Naive thymus-derived CD4-positive, alpha-beta T cell (primary cell): ENCODE measurements at regions not wholly inside any gene's neighbourhood (a gene's known extent, or its start where the extent isn't known, plus 50 kb on each side); places are given as distances from the start of the nearest gene placed in this dataset.

Source experiments
- ATAC-seq: fragments of 150-1000 bp; cut with Tn5 transposase; 2 replicates; pipeline ENCODE4 v1.10.0; 2021; ENCODE audit warnings: mild to moderate bottlenecking, moderate library complexity
- CTCF ChIA-PET: fragments of 350-600 bp; sonication (Branson Sonifier 250); formaldehyde crosslinking; loops from one replicate; lab custom pipeline; 2021; ENCODE audit warnings: antibody characterized with exemption; lab: Charles Lee
- POLR2A ChIA-PET: fragments of 350-600 bp; sonication (Branson Sonifier 250); formaldehyde crosslinking; loops from one replicate; lab custom pipeline; 2021; ENCODE audit warnings: antibody characterized with exemption, inconsistent platforms; lab: Charles Lee
- DNase-seq, 9 donors: peaks; one replicate each; pipeline versions ENCODE4 v3.0.0 to v3.0.0-alpha.2; 2020 to 2022; ENCODE audit warnings: mixed read lengths in 1 of 9
- H3K27ac ChIP-seq: one replicate; pipeline ENCODE4 v1.7.0; 2013; ENCODE audit warnings: mild to moderate bottlenecking, low read depth, low read length, moderate library complexity
- H3K27me3 ChIP-seq, 2 donors: one replicate each; pipeline ENCODE4 v1.7.0; 2013; ENCODE audit warnings: low read length in 2 of 2, mild to moderate bottlenecking in 2 of 2, moderate library complexity in 2 of 2; ENCODE audit not compliant: control insufficient read depth in 2 of 2, insufficient read depth in 2 of 2
- H3K36me3 ChIP-seq, 3 experiments: 1 replicate in 2 of 3; 2 replicates in 1 of 3; pipeline ENCODE4 v1.7.0; 2013; ENCODE audit warnings: low read length in 3 of 3, mild to moderate bottlenecking in 3 of 3, moderate library complexity in 1 of 3; ENCODE audit not compliant: insufficient read depth in 3 of 3, control insufficient read depth in 2 of 3
- H3K4me1 ChIP-seq, 2 donors: one replicate each; pipeline ENCODE4 v1.7.0; 2013; ENCODE audit warnings: low read length in 2 of 2, mild to moderate bottlenecking in 2 of 2, moderate library complexity in 1 of 2; ENCODE audit not compliant: control insufficient read depth in 2 of 2, insufficient read depth in 2 of 2
- H3K4me3 ChIP-seq: 2 replicates; pipeline ENCODE4 v1.7.0; 2013; ENCODE audit warnings: mild to moderate bottlenecking, low read length
- H3K9me3 ChIP-seq, 3 experiments: 1 replicate in 2 of 3; 2 replicates in 1 of 3; pipeline ENCODE4 v1.7.0; 2013; ENCODE audit warnings: low read length in 3 of 3; ENCODE audit not compliant: control insufficient read depth in 2 of 3
- H3K27ac Mint-ChIP-seq, 9 donors: one replicate each; pipeline ENCODE4 v1.8.0; 2020 to 2022; ENCODE audit warnings: mixed read lengths in 9 of 9, mild to moderate bottlenecking in 8 of 9, moderate library complexity in 5 of 9, inconsistent platforms in 2 of 9
- H3K27me3 Mint-ChIP-seq, 5 donors: one replicate each; pipeline ENCODE4 v1.8.0; 2021 to 2022; ENCODE audit warnings: mixed read lengths in 5 of 5, mild to moderate bottlenecking in 1 of 5
- H3K36me3 Mint-ChIP-seq, 5 donors: one replicate each; pipeline ENCODE4 v1.8.0; 2020 to 2022; ENCODE audit warnings: mixed read lengths in 5 of 5, mild to moderate bottlenecking in 3 of 5, inconsistent platforms in 1 of 5
- H3K4me1 Mint-ChIP-seq, 7 donors: one replicate each; pipeline ENCODE4 v1.8.0; 2020 to 2022; ENCODE audit warnings: mixed read lengths in 7 of 7, mild to moderate bottlenecking in 3 of 7, inconsistent platforms in 1 of 7
- H3K4me3 Mint-ChIP-seq, 10 donors: one replicate each; pipeline ENCODE4 v1.8.0; 2020 to 2022; ENCODE audit warnings: mild to moderate bottlenecking in 10 of 10, mixed read lengths in 10 of 10, moderate library complexity in 6 of 10, inconsistent platforms in 2 of 10
- H3K9me3 Mint-ChIP-seq, 11 donors: one replicate each; pipeline ENCODE4 v1.8.0; 2020 to 2022; ENCODE audit warnings: mixed read lengths in 11 of 11, mild to moderate bottlenecking in 4 of 11, inconsistent platforms in 1 of 11, moderate library complexity in 1 of 11
- intact Hi-C, 2 donors: fragments of 100-400 bp; cut with micrococcal nuclease; formaldehyde crosslinking; loops; one replicate each; pipeline ENCODE4 v1.15.1; 2023

DNA sequence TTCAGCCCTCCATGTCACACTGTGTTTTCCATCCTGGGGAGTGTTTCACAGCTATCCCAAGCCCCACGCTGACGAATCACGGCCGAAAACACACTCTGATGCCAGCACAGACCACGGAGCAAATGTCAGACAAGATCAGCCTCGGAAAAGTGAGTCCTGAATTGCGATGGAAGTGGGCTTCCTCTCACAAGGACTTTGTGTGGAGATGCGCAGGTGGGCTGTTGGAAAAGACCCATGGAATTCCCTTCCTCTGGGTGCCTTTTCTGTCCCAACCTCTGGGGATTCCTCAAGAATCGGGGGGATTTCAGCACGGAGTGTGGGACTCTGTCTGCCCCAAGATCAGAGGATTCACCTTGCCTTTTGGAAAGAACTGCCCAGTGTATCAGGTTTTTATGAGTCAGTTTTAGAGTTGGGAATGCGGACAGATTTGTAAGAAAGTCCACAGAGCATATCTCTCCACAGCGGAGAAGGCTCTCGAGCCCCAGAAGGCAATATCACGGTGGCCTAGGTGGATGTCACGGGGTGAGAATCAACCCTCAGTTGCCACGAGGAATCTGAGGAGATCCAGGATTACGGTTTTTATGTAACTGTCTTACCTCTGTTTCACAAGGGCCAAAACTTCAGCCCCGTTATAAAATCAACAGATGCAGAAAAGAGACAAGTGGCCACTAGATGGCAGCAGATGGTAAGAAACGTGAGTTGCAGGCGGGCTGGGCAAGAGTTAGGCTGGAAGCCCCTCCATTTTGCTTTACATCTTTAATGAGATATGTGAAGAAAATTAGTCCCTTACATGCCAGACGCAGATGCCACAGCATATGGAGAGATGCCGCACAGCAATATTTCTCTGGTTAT lies 201.9 kb downstream of the DAD1 start:
- ATAC-seq (peak; percentile 33), DNase-seq (peak in 1 of 9 donors; percentile 33)
- ChIA-PET CTCF (no interaction called here), POLR2A (no interaction called here)
- intact Hi-C loops = loop anchor here in 1 of 2 donors (10.0 kb wide), 1 partner anchor 72 kb away; no protein-coding TSS in a partner anchor
- Mint-ChIP-seq H3K9me3 (no peaks in the 10 kb centered on the region), H3K4me3 (no peak overlapping the region), H3K4me1 (peaks cover 0 to 5% (median 0%) of the 10 kb centered on the region in 7 donors), H3K36me3 (no peaks in the 10 kb centered on the region), H3K27ac (no peak overlapping the region), H3K27me3 (no peaks in the 10 kb centered on the region)
- Histone ChIP-seq H3K9me3 (no peaks in the 10 kb centered on the region), H3K27me3 (no peaks in the 10 kb centered on the region), H3K27ac (no peak overlapping the region), H3K36me3 (no peaks in the 10 kb centered on the region), H3K4me1 (no peaks in the 10 kb centered on the region), H3K4me3 (no peak overlapping the region)

DNA sequence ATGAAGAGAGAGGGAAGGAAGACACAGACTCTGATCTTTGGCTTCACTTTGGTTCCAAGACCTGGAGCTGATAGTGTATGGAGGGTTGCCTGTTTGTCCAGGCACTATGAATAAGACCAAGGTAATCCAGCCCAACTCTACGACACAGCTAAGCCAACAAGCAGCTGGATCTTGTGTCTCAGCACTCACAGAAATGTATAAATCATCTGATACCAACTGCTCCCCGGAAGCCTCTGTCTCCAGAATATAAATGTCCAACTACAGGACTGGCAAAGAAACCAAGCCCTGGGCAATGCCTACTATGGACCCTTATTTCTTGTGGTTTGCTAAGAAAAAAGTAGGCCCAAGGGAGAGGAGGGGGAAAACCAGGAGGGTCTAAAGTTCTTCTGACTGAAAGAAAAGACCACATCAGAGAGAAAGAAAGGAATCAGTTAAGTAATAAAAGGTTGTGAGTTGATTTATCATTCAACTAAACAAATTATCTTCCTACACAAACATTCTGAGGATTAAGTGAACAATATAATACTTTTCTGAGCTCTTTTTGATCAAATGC lies 204.0 kb downstream of the DAD1 start:
- H3K27ac Mint-ChIP-seq = peak overlapping the region in 1 of 9 donors; percentile 63
- H3K4me1 ChIP-seq = no peaks in the 10 kb centered on the region
- no peaks in the 10 kb centered on the region for H3K36me3 ChIP-seq
- no peak for DNase-seq
- no peak overlapping the region for H3K4me3 Mint-ChIP-seq
- ChIA-PET CTCF (no interaction called here), POLR2A (no interaction called here)
- H3K27me3 ChIP-seq = no peaks in the 10 kb centered on the region
- ATAC-seq = no peak
- H3K9me3 Mint-ChIP-seq = no peaks in the 10 kb centered on the region
- no peak overlapping the region for H3K4me3 ChIP-seq
- H3K27me3 Mint-ChIP-seq = no peaks in the 10 kb centered on the region
- H3K9me3 ChIP-seq = no peaks in the 10 kb centered on the region
- no peak overlapping the region for H3K27ac ChIP-seq
- peaks cover 0 to 1% (median 0%) of the 10 kb centered on the region in 7 donors for H3K4me1 Mint-ChIP-seq
- no peaks in the 10 kb centered on the region for H3K36me3 Mint-ChIP-seq
- intact Hi-C loops = loop anchor here in 1 of 2 donors (10.0 kb wide), 1 partner anchor 70 kb away; no protein-coding TSS in a partner anchor

DNA sequence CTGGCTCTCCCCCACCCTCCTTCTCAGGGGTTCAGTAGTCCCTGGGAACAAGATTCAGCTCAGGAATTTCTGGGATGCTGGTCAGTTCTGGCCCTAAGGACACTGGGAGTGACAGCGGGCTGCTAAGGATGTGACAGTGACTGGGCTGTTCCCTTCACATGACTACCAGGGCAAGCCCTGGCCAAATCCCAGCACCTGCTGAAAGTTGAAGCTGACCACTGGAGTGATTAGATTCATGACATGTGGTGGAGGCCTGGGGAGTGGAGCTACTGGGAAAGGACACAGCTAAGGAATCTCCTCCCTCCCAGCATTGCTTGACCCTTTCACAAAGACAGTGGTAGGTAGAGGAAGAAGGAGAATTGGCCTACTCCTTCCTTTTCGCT lies 204.9 kb downstream of the DAD1 start:
- Histone ChIP-seq H3K27ac (peak overlapping the region; percentile 53), H3K4me3 (no peak overlapping the region), H3K27me3 (no peaks in the 10 kb centered on the region), H3K9me3 (no peaks in the 10 kb centered on the region), H3K4me1 (no peaks in the 10 kb centered on the region), H3K36me3 (no peaks in the 10 kb centered on the region)
- DNase-seq (no peak), ATAC-seq (no peak)
- Mint-ChIP-seq H3K27ac (no peak overlapping the region), H3K4me1 (peaks cover 0 to 1% (median 0%) of the 10 kb centered on the region in 7 donors), H3K27me3 (no peaks in the 10 kb centered on the region), H3K36me3 (no peaks in the 10 kb centered on the region), H3K9me3 (no peaks in the 10 kb centered on the region), H3K4me3 (no peak overlapping the region)
- intact Hi-C loops = loop anchor here in 1 of 2 donors (10.0 kb wide), 1 partner anchor 69 kb away; no protein-coding TSS in a partner anchor
- ChIA-PET CTCF (no interaction called here), POLR2A (no interaction called here)

DNA sequence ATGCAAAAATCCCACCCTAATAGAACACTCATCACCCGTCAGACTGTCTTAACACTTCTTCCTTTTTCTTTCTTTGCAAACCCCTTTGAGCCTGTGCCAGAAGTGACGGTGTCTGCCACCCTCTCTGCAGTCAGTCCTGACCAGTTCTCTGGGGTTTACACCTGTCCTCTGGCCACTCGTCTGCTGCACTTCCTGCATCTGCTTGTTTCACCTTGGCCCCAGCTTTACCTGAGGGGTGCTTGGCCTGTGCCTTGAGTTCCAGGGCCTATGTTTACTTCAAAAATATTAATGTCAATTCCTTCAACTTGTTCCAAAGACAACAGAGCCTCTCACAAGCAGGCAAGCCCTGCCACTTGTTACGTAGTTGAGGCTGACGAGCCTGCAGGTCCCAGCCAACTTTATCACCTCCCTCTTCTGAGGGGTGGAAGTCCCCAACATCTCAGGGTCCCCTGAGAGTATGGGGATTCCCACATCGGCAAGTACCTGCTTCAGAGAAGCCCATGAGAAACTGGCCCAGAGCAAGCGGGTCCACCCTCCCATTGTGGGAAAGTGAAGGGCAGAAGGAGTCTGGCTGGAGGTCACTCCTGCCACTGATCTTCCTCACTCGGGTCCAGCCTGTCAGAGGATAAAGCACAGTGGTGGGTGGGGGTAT lies 205.4 kb downstream of the DAD1 start:
- Mint-ChIP-seq H3K9me3 (no peaks in the 10 kb centered on the region), H3K36me3 (no peaks in the 10 kb centered on the region), H3K27ac (peak overlapping the region in 6 of 9 donors; percentile 24 to 75 (median 62)), H3K4me1 (peaks cover 0 to 1% (median 0%) of the 10 kb centered on the region in 7 donors), H3K27me3 (no peaks in the 10 kb centered on the region), H3K4me3 (peak overlapping the region in 2 of 10 donors; percentile 1 to 29)
- Histone ChIP-seq H3K4me1 (no peaks in the 10 kb centered on the region), H3K9me3 (no peaks in the 10 kb centered on the region), H3K36me3 (no peaks in the 10 kb centered on the region), H3K27me3 (no peaks in the 10 kb centered on the region), H3K4me3 (no peak overlapping the region), H3K27ac (peak overlapping the region; percentile 53)
- DNase-seq (peak in 1 of 9 donors; percentile 4), ATAC-seq (peak; percentile 65)
- ChIA-PET POLR2A (no interaction called here), CTCF (no interaction called here)
- intact Hi-C loops = loop anchor here in 1 of 2 donors (10.0 kb wide), 1 partner anchor 69 kb away; no protein-coding TSS in a partner anchor

DNA sequence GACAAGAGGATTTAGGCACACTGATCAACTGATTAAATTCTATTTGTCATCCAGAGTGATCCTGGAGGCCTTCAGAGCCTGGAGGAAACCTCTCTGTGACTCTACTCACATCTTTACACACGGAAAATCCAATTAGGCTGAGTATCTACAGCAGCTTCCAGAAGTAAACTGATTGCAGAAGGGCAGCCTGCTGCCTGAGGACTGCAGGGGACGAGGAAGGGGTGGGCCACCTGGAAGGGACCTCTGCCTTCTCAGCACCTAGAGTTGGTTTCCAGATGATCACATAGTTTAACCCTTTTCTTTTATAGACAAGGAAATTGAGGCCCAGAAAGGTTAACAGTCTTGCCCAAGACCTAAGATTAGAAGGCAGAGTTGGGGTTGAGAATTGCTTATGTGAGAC lies 206.1 kb downstream of the DAD1 start:
- Mint-ChIP-seq H3K4me1 (peaks cover 0 to 1% (median 0%) of the 10 kb centered on the region in 7 donors), H3K27me3 (no peaks in the 10 kb centered on the region), H3K36me3 (no peaks in the 10 kb centered on the region), H3K9me3 (no peaks in the 10 kb centered on the region), H3K27ac (peak overlapping the region in 1 of 9 donors; percentile 58), H3K4me3 (no peak overlapping the region)
- H3K27ac ChIP-seq = peak overlapping the region; percentile 14
- DNase-seq (no peak), ATAC-seq (no peak)
- intact Hi-C loops = loop anchor here in 1 of 2 donors (10.0 kb wide), 1 partner anchor 68 kb away; no protein-coding TSS in a partner anchor
- no peaks in the 10 kb centered on the region for H3K27me3 ChIP-seq
- POLR2A ChIA-PET = no interaction called here
- no peak overlapping the region for H3K4me3 ChIP-seq
- H3K9me3 ChIP-seq = no peaks in the 10 kb centered on the region
- H3K36me3 ChIP-seq = no peaks in the 10 kb centered on the region
- CTCF ChIA-PET = no interaction called here
- no peaks in the 10 kb centered on the region for H3K4me1 ChIP-seq

DNA sequence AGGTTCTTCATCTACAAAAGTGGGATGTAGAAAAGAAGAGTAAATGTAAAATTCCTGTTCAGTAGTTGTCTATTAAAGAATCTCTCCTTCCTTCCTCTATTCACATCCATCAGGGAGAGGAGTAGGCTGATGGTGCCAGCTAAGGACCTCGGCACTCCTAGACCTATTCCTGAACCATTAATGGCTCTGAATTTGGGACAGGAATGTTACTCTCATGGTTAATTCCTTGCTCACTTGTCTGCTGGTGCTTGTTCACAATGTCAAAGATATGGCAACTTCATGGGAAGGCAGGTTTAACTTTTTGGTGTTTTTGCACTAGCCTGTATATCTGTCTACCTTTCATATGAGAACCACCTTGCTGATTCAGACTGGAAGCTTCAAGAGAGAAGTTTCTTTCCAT lies 206.6 kb downstream of the DAD1 start:
- H3K9me3 Mint-ChIP-seq = no peaks in the 10 kb centered on the region
- Histone ChIP-seq H3K27ac (no peak overlapping the region), H3K36me3 (no peaks in the 10 kb centered on the region), H3K27me3 (no peaks in the 10 kb centered on the region), H3K4me1 (no peaks in the 10 kb centered on the region), H3K9me3 (no peaks in the 10 kb centered on the region), H3K4me3 (no peak overlapping the region)
- CTCF ChIA-PET = no interaction called here
- POLR2A ChIA-PET = no interaction called here
- H3K4me3 Mint-ChIP-seq = peak overlapping the region in 1 of 10 donors; percentile 40
- peak overlapping the region in 3 of 9 donors; percentile 33 to 64 (median 41) for H3K27ac Mint-ChIP-seq
- no peaks in the 10 kb centered on the region for H3K36me3 Mint-ChIP-seq
- DNase-seq (no peak), ATAC-seq (no peak)
- H3K27me3 Mint-ChIP-seq = no peaks in the 10 kb centered on the region
- H3K4me1 Mint-ChIP-seq = peaks cover 0 to 1% (median 0%) of the 10 kb centered on the region in 7 donors
- intact Hi-C loops = loop anchor here in 1 of 2 donors (10.0 kb wide), 1 partner anchor 68 kb away; no protein-coding TSS in a partner anchor
